ENCODE measurements at regions not wholly inside any gene's neighbourhood (a gene's known extent, or its start where the extent isn't known, plus 50 kb on each side); places are given as distances from the start of the nearest gene placed in this dataset.

GRCh38 chr6:186340-186965, 105.8 kb upstream of the DUSP22 start:
- H3K9ac ChIP-seq (ENCODE audit: extremely low read depth, insufficient read length, low read length): no peak overlapping the region

More at GRCh38 chr6:186340-186965, 105.8 kb upstream of the DUSP22 start:
- Histone ChIP-seq H2AK5ac (ENCODE audit: insufficient read length, low read length) (no peak overlapping the region), H3K14ac (ENCODE audit: insufficient read depth, low read length) (no peak overlapping the region), H4K5ac (ENCODE audit: insufficient read length, low read depth, low read length) (no peak overlapping the region), H4K20me1 (ENCODE audit: control insufficient read depth, insufficient read depth, insufficient read length) (no peaks in the 10 kb centered on the region), H3K79me2 (ENCODE audit: insufficient read depth, low read length) (no peaks in the 10 kb centered on the region), H3T11ph (ENCODE audit: low read length) (no peak overlapping the region), H4K91ac (ENCODE audit: insufficient read length, low read depth, low read length) (no peak overlapping the region), H3K56ac (ENCODE audit: insufficient read length, low read depth, low read length) (no peak overlapping the region), H2BK120ac (ENCODE audit: low read depth, low read length, poor library complexity, severe bottlenecking) (no peak overlapping the region), H2BK5ac (ENCODE audit: insufficient read length, low read length) (no peak overlapping the region), H2BK12ac (ENCODE audit: insufficient read length, low read depth, low read length) (no peak overlapping the region), H2BK15ac (ENCODE audit: low read depth, low read length) (no peak overlapping the region), H2BK20ac (ENCODE audit: low read depth, low read length, poor library complexity, severe bottlenecking) (no peak overlapping the region), H3K27me3 (ENCODE audit: insufficient read depth, low read length) (no peaks in the 10 kb centered on the region), H3K4me2 (ENCODE audit: insufficient read depth, insufficient read length, low read length) (no peak overlapping the region), H2AFZ (ENCODE audit: low read length) (no peak overlapping the region), H3K4ac (ENCODE audit: low read depth, low read length) (no peak overlapping the region), H4K8ac (replicated peaks; ENCODE audit: insufficient read length, low read depth, low read length) (no peak overlapping the region), H3K4me1 (ENCODE audit: insufficient read depth, low read length) (no peaks in the 10 kb centered on the region), H3K27ac (ENCODE audit: insufficient read length, low read depth, low read length) (no peak overlapping the region), H3K18ac (ENCODE audit: insufficient read length, low read depth, low read length) (no peak overlapping the region), H3K23me2 (ENCODE audit: insufficient read length, low read depth, low read length, poor library complexity, severe bottlenecking) (no peaks in the 10 kb centered on the region), H3K9me3 (ENCODE audit: control insufficient read depth, low read depth, low read length) (no peaks in the 10 kb centered on the region), H3K23ac (ENCODE audit: insufficient read length, low read depth, low read length) (no peak overlapping the region), H3K79me1 (ENCODE audit: insufficient read depth, low read depth, low read length, poor library complexity, severe bottlenecking) (no peaks in the 10 kb centered on the region)
- no peak for TF ChIP-seq CTCF (conservative IDR thresholded peaks at IDR 0.05)
- Mint-ChIP-seq H3K27ac (no peak overlapping the region; a peak in 1 of 7 replicates), H3K36me3 (ENCODE audit: insufficient read depth in 1 of 3, low read depth in 3 of 3) (no peaks in the 10 kb centered on the region), H3K9me3 (no peaks in the 10 kb centered on the region), H3K27me3 (ENCODE audit: low read depth) (no peaks in the 10 kb centered on the region; the same call in 1 of the 2 replicates), H3K4me1 (peaks cover 7 to 17% of the 10 kb centered on the region in 2 experiments; a peak in 3 of 4 replicates), H3K4me3 (no peak overlapping the region)
- WGBS (ENCODE audit: extremely low coverage, insufficient read length, low lambda C conversion rate): no CpG with 5 or more reads among the region's 12 CpGs
- DNase-seq: no peak
